ENCODE measurements at regions not wholly inside any gene's neighbourhood (a gene's known extent, or its start where the extent isn't known, plus 50 kb on each side); places are given as distances from the start of the nearest gene placed in this dataset.
"Not testable (repeated sequence)": the region's sequence is repeated elsewhere in the genome, so short reads cannot be mapped to it uniquely, and the experiment has no call there.

DNA sequence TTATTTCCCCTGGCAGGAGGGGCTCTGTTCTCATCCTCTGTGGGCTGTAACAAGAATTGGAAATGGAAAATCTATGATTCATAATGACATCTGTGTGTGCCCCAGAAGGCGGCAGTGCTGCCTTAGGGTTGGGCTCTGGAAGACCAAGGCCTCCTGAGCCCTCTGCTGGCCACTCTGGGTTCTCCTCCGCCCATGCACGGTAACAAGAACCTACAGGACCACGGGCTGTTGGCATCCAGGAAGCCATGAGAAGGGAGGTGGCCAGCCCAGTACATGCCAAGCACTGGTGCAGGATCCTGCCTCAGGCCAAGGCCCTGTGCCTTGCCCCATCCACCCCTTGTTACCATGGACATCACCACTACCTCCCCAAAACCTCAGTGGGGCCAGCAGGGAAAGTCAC, 454.2 kb downstream of the TP53TG3F start:
- ATAC-seq; intact Hi-C loops (cut with micrococcal nuclease); DNase-seq: not testable (repeated sequence)

DNA sequence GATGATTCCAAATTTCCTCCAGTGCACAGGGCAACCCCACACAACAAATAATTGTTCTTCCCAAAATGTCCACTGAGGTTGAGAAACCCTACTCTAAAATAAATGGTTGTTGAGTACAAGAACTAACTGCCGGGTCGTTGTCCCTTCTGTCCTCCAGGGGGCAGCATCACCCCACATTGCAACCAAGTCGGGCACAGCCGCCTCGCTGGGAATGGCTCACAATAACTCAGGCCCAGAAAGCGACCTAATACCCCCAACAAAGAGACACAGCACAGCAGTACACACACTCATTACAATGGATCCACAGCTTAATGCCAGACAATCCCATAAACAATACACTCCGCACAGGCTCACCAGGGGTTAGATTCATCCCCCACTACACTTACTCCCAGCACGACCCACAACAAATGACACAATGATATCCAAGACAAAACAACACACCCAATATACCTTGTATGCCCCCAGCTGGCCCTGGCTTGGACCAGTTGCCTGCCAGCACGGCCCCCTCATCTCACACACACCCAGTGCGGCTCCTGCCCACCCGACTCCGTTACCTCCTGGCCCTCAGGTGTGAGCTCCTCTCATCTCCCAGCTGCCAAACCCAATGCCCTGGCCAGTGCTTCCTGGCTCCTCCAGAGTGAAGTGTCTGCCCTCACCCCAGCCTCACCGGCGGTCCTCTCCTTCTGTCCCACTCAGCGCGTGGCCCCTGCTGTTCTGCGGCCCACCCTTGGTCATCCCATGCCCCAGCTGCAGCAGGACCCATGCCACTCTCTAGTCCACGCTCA, 461.5 kb downstream of the TP53TG3F start:
- intact Hi-C loops (cut with micrococcal nuclease); DNase-seq: not testable (repeated sequence)
- peak; percentile 60 for ATAC-seq

DNA sequence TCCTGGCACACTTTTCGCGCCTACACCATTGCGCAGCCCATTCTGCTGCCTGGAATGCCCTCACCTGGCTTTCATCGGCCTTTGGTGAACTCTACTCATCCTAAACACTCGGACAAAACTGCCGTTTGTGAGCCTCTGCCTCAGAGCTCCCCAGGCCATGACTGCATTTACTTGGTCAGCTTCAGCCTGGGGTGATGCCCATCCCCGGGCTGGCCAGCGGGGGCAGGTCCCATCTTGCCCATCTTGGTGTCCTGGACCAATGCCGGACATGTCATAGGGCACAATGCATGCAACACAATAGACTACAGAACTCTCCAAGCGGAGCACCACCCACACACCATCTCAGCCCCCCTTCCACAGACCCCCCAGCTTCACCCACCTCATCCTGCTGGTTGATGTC, 463.5 kb downstream of the TP53TG3F start:
- DNase-seq; intact Hi-C loops (cut with micrococcal nuclease); ATAC-seq: not testable (repeated sequence)

DNA sequence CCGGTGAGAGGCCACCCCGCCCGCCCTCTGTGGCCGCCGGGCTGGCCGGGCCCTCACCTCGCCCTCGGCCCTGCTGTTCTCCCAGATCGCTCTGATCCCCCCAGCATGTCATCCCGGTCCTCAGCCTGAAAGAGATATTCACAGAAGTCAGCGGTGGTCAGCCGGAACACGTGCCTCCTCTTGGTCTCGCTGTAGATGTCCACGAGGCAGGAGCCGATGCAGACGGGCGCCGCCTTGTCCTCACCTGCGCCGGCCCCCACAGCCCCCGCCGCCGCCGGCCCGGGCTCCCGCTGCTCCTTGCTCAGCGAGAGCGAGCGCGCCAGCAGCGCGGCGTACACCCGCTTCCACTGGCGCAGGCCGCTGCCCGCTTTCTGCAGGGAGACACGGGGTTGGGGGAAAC, 468.6 kb downstream of the TP53TG3F start:
- ATAC-seq; DNase-seq; intact Hi-C loops (cut with micrococcal nuclease): not testable (repeated sequence)

DNA sequence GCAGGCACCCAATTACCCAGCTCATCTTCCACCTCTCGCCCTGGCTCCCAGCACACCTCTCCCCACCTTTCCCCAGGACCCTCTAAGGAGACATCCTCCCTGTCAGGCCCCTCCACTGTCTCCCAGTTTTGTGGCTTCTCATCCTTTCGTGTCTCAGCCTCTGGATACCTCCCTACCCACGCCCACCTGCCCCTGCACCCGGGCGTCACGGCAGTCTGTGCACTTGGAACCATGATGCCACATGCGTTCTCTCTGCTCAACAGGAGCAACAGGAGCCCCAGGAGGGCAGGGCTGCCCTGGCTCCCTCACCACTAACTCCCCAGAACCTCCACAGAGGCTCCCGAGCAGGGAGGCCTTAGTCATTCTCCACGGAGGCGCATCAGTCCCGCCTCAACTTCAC, 472.8 kb downstream of the TP53TG3F start:
- intact Hi-C loops (cut with micrococcal nuclease); DNase-seq; ATAC-seq: not testable (repeated sequence)

DNA sequence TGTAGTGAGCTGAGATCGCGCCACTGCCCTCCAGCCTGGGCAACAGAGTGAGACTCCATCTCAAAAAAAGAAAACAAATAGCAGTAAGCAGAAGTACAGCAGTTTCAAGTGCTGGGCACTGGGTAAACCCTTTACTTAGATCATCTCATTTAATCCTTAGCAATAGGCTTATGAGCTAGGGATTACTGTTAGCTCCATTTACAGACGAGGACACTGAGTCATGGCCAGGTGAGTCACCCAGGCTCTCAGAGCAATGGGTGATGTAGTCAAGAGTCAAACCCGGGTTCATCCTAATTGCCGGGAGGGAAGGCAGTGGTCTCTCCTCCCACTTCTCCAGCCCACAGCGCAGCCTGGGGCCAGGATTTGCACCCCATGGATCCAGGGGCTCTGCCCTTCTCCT, 473.6 kb downstream of the TP53TG3F start:
- ATAC-seq; DNase-seq; intact Hi-C loops (cut with micrococcal nuclease): not testable (repeated sequence)

DNA sequence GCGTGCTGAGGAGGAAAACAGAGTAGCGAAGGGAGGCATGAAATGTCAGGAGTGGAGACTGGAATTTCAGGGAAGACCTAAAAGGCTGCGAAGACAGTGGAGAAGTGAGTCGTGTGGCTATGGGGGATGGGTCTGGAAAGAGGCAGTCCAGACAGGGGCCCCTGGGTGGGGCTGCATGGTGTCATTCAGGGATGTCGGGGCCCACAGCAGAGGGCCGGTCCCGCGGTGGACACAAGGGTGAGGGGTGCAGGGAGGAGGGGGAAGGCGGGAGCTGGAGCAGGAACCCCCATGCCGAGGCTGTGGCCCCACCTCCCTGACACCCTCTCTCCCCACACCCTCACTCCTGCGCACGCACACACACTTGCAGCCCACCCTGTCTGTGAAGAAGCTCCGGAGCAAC, 476.4 kb downstream of the TP53TG3F start:
- ATAC-seq; intact Hi-C loops (cut with micrococcal nuclease); DNase-seq: not testable (repeated sequence)

DNA sequence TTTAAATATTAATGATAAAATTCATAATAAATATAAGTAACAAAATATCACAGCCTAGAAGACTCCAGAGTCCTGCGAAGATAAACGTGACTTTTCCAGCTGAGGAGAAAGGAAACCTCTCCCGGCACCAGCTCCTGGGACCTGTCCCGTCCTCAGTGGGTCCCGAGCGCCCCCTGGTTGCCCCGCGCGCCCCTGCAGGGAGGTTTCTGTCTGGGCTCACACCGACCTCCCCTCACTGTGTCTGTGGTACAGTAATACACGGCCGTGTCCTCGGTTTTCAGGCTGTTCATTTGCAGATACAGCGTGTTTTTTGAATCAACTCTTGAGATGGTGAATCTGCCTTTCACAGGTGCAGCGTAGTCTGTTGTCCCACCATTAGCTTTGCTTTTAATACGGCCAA, 478.7 kb downstream of the TP53TG3F start:
- DNase-seq = peak; percentile 35
- ATAC-seq; intact Hi-C loops (cut with micrococcal nuclease): not testable (repeated sequence)

DNA sequence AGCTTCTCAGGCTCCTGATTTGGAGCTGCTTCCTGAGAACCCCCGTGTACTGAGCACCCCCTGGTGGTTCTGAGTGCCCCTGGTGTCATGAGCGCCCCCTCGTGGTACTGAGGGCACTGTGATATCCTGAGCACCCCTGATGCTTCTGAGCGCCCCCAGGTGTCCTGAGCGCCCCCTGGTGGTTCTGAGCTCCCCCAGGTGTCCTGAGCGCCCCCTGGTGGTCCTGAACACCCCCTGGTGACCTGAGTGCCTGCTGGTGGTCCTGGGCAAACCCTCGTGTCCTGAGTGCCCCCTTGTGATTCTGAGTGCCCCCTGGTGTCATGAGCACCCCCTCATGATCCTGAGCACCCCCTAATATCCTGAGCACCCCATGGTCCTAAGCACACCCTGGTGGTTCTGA, 502.1 kb downstream of the TP53TG3F start:
- ATAC-seq; intact Hi-C loops (cut with micrococcal nuclease); DNase-seq: not testable (repeated sequence)

DNA sequence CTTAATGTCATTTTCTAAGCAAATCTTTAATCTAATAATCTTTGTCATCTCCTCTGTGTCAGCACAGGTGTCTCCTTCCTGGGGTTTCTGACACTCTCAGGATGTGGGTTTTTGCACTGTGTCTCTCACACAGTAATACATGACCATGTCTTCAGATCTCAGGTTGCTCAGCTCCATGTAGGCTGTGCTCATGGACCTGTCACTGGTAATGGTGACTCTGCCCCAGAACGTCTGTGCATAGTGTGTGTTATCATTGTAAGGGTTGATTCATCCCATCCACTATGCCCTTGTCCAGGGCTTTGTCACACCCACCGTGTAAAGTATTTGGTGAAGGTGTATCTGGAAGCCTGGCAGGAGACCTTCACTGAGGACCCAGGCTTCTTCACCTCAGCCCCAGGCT, 506.1 kb downstream of the TP53TG3F start:
- DNase-seq; intact Hi-C loops (cut with micrococcal nuclease); ATAC-seq: not testable (repeated sequence)

DNA sequence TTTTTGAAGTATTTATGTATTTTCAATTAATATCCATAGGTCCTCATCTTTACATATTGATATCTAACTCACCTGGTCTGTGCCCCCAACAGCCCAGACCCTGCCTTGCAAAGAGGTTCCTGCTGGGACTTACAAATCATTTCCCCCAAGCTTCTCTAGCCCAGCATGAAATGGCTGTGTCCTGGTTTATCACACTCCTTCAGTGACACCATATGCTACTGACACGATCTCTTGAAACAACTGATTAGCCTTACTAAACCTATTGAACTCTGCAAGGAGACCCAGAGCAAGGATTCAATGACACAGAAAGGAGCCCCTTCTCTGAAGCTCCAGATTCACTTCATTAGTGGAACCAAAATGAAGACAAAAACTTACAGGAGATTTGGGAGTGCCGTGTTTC, 507.4 kb downstream of the TP53TG3F start:
- ATAC-seq = peak; percentile 55

DNA sequence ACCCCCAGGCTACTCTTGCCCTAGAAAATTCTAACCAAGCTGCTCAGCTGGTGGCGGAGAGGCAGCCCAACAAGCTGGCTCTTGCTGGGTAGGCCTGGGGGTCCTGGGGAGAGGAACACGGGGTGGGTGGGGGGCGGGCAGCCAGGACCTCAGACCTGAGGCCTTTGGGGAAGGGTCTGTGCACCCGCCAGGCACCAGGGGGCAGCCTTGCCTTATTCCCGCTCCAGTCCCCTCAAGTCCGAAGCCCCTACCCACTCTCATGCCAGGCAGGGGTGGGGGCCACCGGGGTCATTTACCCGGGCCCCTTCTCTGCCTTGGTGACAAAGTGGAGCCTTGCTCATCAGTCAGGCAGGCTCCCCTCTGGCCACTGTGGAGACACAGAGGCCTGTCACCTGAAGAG, 515.1 kb downstream of the TP53TG3F start:
- intact Hi-C loops (cut with micrococcal nuclease); ATAC-seq: not testable (repeated sequence)

More for the DNA sequence above, 507.4 kb downstream of the TP53TG3F start:
- intact Hi-C loops (cut with micrococcal nuclease); DNase-seq: not testable (repeated sequence)

DNA sequence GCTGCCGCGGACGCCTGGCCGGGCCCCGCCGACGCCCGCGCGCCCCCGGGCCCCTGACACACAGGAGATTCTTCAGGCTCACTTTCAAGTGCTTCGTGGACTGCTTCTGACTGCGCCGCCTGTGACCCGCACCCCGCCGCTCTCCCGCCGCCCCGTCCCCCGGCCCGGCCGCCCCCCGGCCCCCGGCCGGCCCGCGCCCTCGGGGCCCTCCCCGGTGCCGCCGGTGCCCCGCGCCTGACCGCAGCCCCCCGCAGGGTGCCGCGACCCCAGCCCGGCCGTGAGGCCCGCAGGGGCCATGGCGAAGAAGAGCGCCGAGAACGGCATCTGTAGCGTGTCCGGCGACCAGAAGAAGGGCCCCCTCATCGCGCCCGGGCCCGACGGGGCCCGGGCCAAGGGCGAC, 516.3 kb downstream of the TP53TG3F start:
- ATAC-seq; DNase-seq; intact Hi-C loops (cut with micrococcal nuclease): not testable (repeated sequence)

More for the DNA sequence above, 515.1 kb downstream of the TP53TG3F start:
- DNase-seq = not testable (repeated sequence)

DNA sequence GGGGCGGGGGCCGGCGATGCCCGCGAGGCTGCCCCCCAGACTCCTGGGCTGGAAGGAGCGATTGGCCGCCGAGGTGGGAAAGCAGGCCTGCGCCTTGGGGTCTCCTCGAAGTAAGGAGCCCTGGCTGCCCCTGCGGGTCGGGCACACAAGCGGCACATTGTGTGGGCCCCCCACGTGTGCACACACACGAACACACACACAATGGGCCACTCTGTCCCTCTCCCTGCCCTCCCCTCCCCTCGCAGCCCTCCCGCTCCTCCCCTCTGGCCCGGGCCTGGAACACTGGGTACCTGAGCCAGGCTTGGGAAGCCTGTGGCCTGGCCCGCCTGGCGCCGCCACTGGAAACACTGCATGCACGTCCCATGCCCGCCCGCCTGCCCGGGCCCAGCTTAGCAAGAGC, 517.1 kb downstream of the TP53TG3F start:
- DNase-seq; ATAC-seq; intact Hi-C loops (cut with micrococcal nuclease): not testable (repeated sequence)

DNA sequence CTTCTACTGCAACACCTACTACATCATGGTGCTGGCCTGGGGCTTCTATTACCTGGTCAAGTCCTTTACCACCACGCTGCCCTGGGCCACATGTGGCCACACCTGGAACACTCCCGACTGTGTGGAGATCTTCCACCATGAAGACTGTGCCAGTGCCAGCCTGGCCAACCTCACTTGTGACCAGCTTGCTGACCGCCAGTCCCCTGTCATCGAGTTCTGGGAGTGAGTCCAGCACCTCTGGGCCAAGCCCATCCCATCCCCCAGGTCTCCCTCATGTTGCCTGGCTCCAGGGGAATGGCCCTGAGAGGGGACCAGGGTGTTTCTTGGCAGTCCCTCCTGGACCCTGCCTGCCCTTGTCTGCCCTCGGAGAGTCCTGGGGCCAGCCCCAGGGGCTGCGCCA, 519.4 kb downstream of the TP53TG3F start:
- intact Hi-C loops (cut with micrococcal nuclease) = not testable (repeated sequence)
- peak; percentile 49 for DNase-seq
- ATAC-seq = peak; percentile 97

DNA sequence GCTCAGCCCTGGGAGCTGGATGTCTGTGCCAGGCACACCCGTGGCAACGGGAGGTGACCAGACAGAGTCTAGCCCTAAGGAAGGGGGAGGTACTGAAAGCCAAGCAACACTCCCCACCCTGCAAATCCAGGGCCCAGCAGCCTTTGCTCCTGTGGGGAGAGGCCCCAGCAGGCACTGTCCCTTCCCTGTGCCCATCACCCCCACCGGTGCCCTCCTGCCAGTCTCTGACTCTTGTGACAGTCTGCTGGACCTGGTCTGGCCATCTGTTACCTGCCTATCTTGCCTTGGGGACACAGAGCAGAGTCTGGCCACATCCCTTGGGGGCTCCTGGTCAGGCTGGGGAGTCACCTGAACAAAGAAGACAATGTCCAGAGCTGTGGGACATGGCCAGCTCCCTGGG, 520.2 kb downstream of the TP53TG3F start:
- DNase-seq; intact Hi-C loops (cut with micrococcal nuclease): not testable (repeated sequence)
- peak; percentile 13 for ATAC-seq

DNA sequence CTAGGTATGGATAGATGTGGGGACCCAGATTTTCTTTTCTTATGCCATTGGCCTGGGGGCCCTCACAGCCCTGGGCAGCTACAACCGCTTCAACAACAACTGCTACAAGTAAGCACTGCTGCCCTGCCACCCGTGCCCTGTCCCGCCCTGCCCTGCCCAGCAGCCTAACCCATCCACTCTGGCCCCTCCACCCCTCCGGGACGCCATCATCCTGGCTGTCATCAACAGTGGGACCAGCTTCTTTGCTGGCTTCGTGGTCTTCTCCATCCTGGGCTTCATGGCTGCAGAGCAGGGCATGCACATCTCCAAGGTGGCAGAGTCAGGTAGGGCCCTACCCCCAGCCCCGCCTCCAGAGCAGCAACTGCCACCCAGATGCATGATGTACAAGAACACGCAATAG, 521.3 kb downstream of the TP53TG3F start:
- not testable (repeated sequence) for DNase-seq

DNA sequence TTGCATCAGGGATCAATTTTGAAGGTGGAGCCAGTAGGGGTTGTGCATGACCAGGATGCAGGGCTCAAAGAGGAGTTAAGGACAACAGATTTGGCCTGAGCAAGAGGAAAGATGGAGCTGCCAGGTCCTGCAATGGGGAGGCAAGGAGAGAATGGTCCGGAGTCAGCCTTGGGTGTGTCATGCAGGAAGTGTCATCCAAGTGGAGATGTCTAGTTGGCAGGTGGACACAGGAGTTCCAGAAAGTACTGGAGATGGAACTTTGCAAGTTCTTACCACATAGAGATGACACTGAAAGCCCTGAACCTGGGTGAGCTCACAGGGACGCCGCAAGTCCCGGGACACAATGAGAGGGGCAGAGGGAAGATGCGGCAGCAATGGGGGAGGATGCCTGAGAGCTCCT, 525.0 kb downstream of the TP53TG3F start:
- ATAC-seq = not testable (repeated sequence)

More for the DNA sequence above, 521.3 kb downstream of the TP53TG3F start:
- intact Hi-C loops (cut with micrococcal nuclease); ATAC-seq: not testable (repeated sequence)

DNA sequence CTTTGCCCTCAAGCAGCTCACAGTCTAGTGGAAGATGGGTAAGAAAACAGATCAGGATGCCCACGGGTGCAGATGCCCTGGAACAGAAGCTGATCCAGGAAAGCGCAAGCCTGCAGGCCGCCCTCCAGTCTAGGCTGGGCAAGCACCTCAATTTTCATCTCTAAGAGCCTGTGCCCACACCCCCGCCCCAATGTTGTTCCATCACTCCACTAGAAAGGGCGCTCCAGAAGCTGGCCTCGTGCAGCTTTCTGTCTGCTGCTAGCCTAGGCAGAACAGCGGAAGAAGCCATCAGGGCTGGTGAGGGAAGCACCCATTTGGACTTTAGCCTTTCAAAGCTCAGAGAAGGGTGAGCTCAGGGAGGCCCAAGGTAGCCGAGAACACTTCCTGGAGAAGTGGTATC, 527.1 kb downstream of the TP53TG3F start:
- DNase-seq, ATAC-seq: not testable (repeated sequence)

More for the DNA sequence above, 525.0 kb downstream of the TP53TG3F start:
- intact Hi-C loops (cut with micrococcal nuclease); DNase-seq: not testable (repeated sequence)

DNA sequence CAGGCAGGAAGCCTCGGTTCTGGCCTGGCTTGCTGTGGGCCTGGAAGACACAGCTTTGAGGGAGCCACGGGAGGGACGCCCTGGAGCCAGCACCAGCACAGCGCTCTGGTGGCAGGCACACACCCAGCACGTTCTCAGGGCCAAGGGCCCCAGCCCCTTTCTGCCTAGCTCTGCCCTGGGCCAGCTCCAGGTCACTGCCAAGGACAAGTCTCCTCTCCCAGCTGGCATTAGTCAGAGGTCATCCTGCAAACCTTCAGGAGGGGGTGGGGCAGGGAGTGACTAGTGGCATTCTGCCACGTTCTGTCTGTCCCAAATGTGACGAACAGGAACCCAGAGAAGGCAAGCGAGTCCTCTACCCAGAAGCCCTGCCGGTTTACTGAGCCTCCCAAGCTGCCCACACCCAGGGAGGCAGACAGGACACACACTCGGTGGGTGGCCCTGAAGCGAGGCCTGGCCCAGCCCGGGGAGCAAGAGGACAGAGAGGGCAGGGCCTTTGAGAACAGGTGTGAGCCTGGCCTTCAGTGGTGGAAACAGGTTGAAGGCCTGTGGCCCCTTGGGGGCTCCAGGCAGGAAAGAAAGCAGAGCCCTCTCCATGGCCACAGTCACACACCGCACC, 528.0 kb downstream of the TP53TG3F start:
- DNase-seq; intact Hi-C loops (cut with micrococcal nuclease): not testable (repeated sequence)
- peak; percentile 84 for ATAC-seq

More for the DNA sequence above, 527.1 kb downstream of the TP53TG3F start:
- intact Hi-C loops (cut with micrococcal nuclease) = not testable (repeated sequence)

All from left ventricle myocardium superior (tissue), 1 donor.